OCI-LY7 (cell line): ENCODE measurements at regions not wholly inside any gene's neighbourhood (a gene's known extent, or its start where the extent isn't known, plus 50 kb on each side); places are given as distances from the start of the nearest gene placed in this dataset.

ENCODE experiments used
- BruUV-seq: library from RNA; stranded (reverse); fragments of 400-500 nt; replicated peaks from 2 replicates; lab custom pipeline; 2021; lab: Mats Ljungman, UMichigan
- CTCF ChIA-PET: fragments of 300-600 bp; sonication (Branson Sonifier 250); formaldehyde crosslinking; loops from one replicate; lab custom pipeline; 2022; ENCODE audit warnings: antibody characterized with exemption; ENCODE audit not compliant: unreplicated experiment; lab: Charles Lee
- POLR2A ChIA-PET: fragments of 300-600 bp; sonication (Branson Sonifier 250); formaldehyde crosslinking; loops from one replicate; lab custom pipeline; 2022; ENCODE audit warnings: antibody characterized with exemption; lab: Charles Lee
- DNase-seq: peaks from one replicate; pipeline ENCODE4 v3.0.0-alpha.2; 2015; ENCODE audit warnings: low spot score
- H2AFZ ChIP-seq: fragments of 200-600 bp; sonication (generic), shearing (Covaris generic); 2 replicates; pipeline ENCODE4 v1.6.1; 2014; ENCODE audit warnings: mild to moderate bottlenecking, antibody characterized with exemption, low read length, moderate library complexity
- H3K27ac ChIP-seq: fragments of 200-600 bp; sonication (generic); 2 replicates; pipeline ENCODE4 v1.5.1; 2014; ENCODE audit warnings: mixed run types, low read depth, mild to moderate bottlenecking, moderate library complexity, low read length, inconsistent platforms; ENCODE audit not compliant: poor library complexity, severe bottlenecking
- H3K36me3 ChIP-seq: fragments of 200-600 bp; sonication (generic); 2 replicates; pipeline ENCODE4 v1.6.1; 2014; ENCODE audit warnings: mild to moderate bottlenecking, antibody characterized with exemption, low read length, moderate library complexity, mixed read lengths; ENCODE audit not compliant: insufficient read depth
- H3K4me1 ChIP-seq: fragments of 200-600 bp; sonication (generic); 2 replicates; pipeline ENCODE4 v1.5.1; 2014; ENCODE audit warnings: mild to moderate bottlenecking, low read length; ENCODE audit not compliant: insufficient read depth, poor library complexity, severe bottlenecking
- H3K4me2 ChIP-seq: fragments of 200-600 bp; sonication (generic); 2 replicates; pipeline ENCODE4 v1.6.1; 2014; ENCODE audit warnings: mild to moderate bottlenecking, low read length
- H3K4me3 ChIP-seq: fragments of 200-600 bp; sonication (generic); 2 replicates; pipeline ENCODE4 v1.5.1; 2014; ENCODE audit warnings: mild to moderate bottlenecking, low read depth, low read length; ENCODE audit not compliant: poor library complexity, severe bottlenecking
- H3K79me2 ChIP-seq: fragments of 200-600 bp; sonication (generic); 2 replicates; pipeline ENCODE4 v1.6.1; 2016; ENCODE audit warnings: low read depth, mild to moderate bottlenecking, low read length, moderate library complexity, mixed read lengths; ENCODE audit not compliant: insufficient read depth
- H3K9me2 ChIP-seq: fragments of 200-600 bp; sonication (generic); 2 replicates; pipeline ENCODE4 v1.6.1; 2016; ENCODE audit warnings: mild to moderate bottlenecking, low read length, mixed read lengths; ENCODE audit not compliant: insufficient read depth
- H3K9me3 ChIP-seq: fragments of 200-600 bp; sonication (generic); 2 replicates; pipeline ENCODE4 v1.6.1; 2014; ENCODE audit warnings: mild to moderate bottlenecking, mixed run types, low read length, mixed read lengths
- H4K20me1 ChIP-seq: fragments of 200-600 bp; sonication (generic); 2 replicates; pipeline ENCODE4 v1.6.1; 2014; ENCODE audit warnings: mild to moderate bottlenecking, antibody characterized with exemption, low read length, moderate library complexity, mixed read lengths; ENCODE audit not compliant: insufficient read depth
- CTCF ChIP-seq: fragments of 200-600 bp; sonication (generic); conservative IDR thresholded peaks from 2 replicates; pipeline ENCODE4 v1.5.1; 2014; ENCODE audit warnings: mild to moderate bottlenecking, antibody characterized with exemption, low read length, moderate library complexity, mixed read lengths
- EZH2phosphoT487 ChIP-seq: fragments of 200-600 bp; sonication (generic); IDR thresholded peaks from 2 replicates; pipeline ENCODE4 v1.6.1; 2018; ENCODE audit warnings: low read depth, borderline replicate concordance, mild to moderate bottlenecking, mixed run types, antibody characterized with exemption, low read length, moderate library complexity, mixed read lengths
- intact Hi-C: fragments of 100-400 bp; cut with micrococcal nuclease; formaldehyde crosslinking; loops from one replicate; pipeline ENCODE4 v1.10.0; 2022; ENCODE audit not compliant: unreplicated experiment

DNA sequence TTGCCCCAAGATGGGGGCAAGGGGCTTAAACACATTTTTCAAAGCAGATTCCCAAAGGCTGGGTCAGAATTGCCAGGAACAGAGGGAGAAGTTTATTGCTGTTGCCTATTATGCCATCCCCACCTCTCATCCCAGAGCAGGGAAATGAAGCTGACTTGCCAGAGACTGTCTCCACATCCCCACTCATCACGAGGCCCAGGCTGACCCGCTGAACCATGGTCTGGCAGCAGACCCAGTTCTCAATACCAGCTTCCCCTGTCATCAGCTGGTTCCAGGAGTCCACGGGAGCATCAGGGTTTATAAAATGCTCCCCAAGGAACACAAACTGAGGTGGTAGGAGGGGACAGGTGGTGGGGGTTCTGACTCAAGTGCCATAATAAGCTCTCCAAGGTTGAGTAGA is 605.9 kb downstream of the NPHP4 start:
- Histone ChIP-seq H3K4me1 (no peaks in the 10 kb centered on the region), H3K9me2 (no peaks in the 10 kb centered on the region), H3K79me2 (no peaks in the 10 kb centered on the region), H3K36me3 (no peaks in the 10 kb centered on the region), H3K9me3 (no peaks in the 10 kb centered on the region), H2AFZ (no peak overlapping the region), H4K20me1 (no peaks in the 10 kb centered on the region), H3K27ac (no peak overlapping the region), H3K4me2 (no peak overlapping the region), H3K4me3 (no peak overlapping the region)
- no peak for TF ChIP-seq EZH2phosphoT487
- no peak for TF ChIP-seq CTCF
- BruUV-seq = no TSS peak
- ChIA-PET POLR2A (no interaction called here), CTCF (no interaction called here)
- no peak for DNase-seq
- intact Hi-C loops = no loop called here

DNA sequence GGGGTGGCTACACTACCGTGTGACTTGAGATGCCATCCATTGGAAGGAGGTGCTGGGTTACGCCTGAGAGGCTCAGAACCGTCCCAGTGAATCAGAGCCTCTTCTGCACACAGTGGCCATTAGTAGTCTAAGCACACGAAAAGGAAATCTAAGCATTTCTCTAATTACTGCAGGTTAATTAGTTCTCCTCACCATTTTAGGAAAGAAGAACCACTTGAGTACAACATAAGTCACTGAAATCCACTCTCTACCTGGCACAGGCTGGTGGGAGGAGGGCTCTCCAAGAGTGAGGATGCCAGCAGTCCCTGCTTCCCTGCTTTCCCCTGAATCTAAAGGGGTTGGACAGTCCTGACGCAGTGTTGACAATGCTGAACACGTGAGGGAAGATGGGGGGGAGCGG is 606.3 kb downstream of the NPHP4 start:
- CTCF ChIA-PET = no interaction called here

More for the DNA sequence above, 606.3 kb downstream of the NPHP4 start:
- Histone ChIP-seq H2AFZ (no peak overlapping the region), H3K79me2 (no peaks in the 10 kb centered on the region), H4K20me1 (no peaks in the 10 kb centered on the region), H3K9me2 (no peaks in the 10 kb centered on the region), H3K9me3 (no peaks in the 10 kb centered on the region), H3K4me2 (no peak overlapping the region), H3K4me3 (no peak overlapping the region), H3K36me3 (no peaks in the 10 kb centered on the region), H3K27ac (no peak overlapping the region), H3K4me1 (no peaks in the 10 kb centered on the region)
- BruUV-seq = no TSS peak
- no peak for TF ChIP-seq CTCF
- no peak for TF ChIP-seq EZH2phosphoT487
- no peak for DNase-seq
- POLR2A ChIA-PET = no interaction called here
- intact Hi-C loops = no loop called here
